ENCODE measurements at regions not wholly inside any gene's neighbourhood (a gene's known extent, or its start where the extent isn't known, plus 50 kb on each side); places are given as distances from the start of the nearest gene placed in this dataset.

DNA sequence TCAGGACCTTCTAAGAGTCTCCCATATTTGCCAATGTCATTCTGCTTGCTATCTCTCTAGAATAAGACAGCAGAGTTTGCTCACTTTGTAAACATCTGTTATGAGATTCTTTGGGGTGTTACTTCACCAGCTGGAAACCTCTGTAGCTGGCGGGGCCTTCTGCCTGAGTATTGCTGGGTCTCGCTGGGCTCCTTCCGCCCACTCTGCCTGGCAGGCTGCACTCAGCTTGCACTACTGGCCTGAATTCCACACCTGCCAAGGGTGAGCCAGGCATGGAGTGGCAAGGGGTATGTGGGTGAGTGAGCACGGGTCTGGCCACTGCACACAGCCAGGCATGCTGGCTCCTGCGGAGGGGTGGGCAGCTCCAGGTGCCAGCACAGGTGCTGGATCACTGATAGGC lies 267.3 kb upstream of the PDE3A start:
- TF ChIP-seq, protein P1, sequence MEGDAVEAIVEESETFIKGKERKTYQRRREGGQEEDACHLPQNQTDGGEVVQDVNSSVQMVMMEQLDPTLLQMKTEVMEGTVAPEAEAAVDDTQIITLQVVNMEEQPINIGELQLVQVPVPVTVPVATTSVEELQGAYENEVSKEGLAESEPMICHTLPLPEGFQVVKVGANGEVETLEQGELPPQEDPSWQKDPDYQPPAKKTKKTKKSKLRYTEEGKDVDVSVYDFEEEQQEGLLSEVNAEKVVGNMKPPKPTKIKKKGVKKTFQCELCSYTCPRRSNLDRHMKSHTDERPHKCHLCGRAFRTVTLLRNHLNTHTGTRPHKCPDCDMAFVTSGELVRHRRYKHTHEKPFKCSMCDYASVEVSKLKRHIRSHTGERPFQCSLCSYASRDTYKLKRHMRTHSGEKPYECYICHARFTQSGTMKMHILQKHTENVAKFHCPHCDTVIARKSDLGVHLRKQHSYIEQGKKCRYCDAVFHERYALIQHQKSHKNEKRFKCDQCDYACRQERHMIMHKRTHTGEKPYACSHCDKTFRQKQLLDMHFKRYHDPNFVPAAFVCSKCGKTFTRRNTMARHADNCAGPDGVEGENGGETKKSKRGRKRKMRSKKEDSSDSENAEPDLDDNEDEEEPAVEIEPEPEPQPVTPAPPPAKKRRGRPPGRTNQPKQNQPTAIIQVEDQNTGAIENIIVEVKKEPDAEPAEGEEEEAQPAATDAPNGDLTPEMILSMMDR (conservative IDR thresholded peaks at IDR 0.05 in 1 of 2, IDR thresholded peaks at IDR 0.05 in 1 of 2; ENCODE audit: low read depth in 1 of 2, low read length in 2 of 2): no peak
- TF ChIP-seq EZH2 (IDR thresholded peaks at IDR 0.05; ENCODE audit: low read length, missing control alignments): no peak

Measured in fibroblast of lung (primary cell).